K562 (cell line): ENCODE measurements at regions not wholly inside any gene's neighbourhood (a gene's known extent, or its start where the extent isn't known, plus 50 kb on each side); places are given as distances from the start of the nearest gene placed in this dataset.

Source experiments
- ATAC-seq: fragments of 200-7000 bp; cut with Tn5 transposase; 3 replicates; pipeline ENCODE4 v1.9.1; 2020; ENCODE audit warnings: moderate library complexity
- BruUV-seq: library from RNA; stranded (reverse); fragments of 400-500 nt; replicated peaks from 2 replicates; lab custom pipeline; 2021; lab: Mats Ljungman, UMichigan
- CTCF ChIA-PET: fragments of 300-600 bp; formaldehyde crosslinking; extraction: SDS; loops from one replicate; lab custom pipeline; 2021; ENCODE audit warnings: low intra/inter-chr PET ratio; lab: Yijun Ruan, JAX
- POLR2A ChIA-PET: fragments of 300-600, 350-650 bp; sonication (Branson Sonifier 250); formaldehyde crosslinking; extraction: SDS; loops from one replicate; lab custom pipeline; 2021; ENCODE audit warnings: antibody characterized with exemption, inconsistent platforms; lab: Yijun Ruan, JAX
- DNase-seq, 4 experiments: peaks; one replicate each; pipeline versions ENCODE4 v3.0.0 to v3.0.0-alpha.2; 2011 to 2018; ENCODE audit warnings: low spot score in 3 of 4, mixed read lengths in 3 of 4; ENCODE audit errors: extremely low read depth in 1 of 4
- FAIRE-seq: peaks from 2 replicates; lab custom pipeline; 2011; peaks lifted over from hg19 to GRCh38; lab: Jason Lieb, UNC
- H2AFZ ChIP-seq: 2 replicates; pipeline ENCODE4 v1.6.0; 2011; ENCODE audit warnings: low read depth, low read length, control low read depth, inconsistent platforms
- H3K27ac ChIP-seq: fragments of 200-600 bp; 3 replicates; pipeline ENCODE4 v1.8.0; 2011; ENCODE audit warnings: low read depth, mild to moderate bottlenecking, control low read depth, inconsistent platforms, low read length, moderate library complexity, mixed read lengths; ENCODE audit errors: extremely low read depth
- H3K27me3 ChIP-seq, 2 experiments: fragments of 300-600 bp in 1 of 2; 2 replicates in 1 of 2; 3 replicates in 1 of 2; pipeline versions ENCODE4 v1.6.0 to v1.8.0; 2011; ENCODE audit warnings: inconsistent platforms in 2 of 2, low read length in 2 of 2, mild to moderate bottlenecking in 1 of 2, mixed read lengths in 1 of 2, moderate library complexity in 1 of 2; ENCODE audit not compliant: control insufficient read depth in 2 of 2, insufficient read depth in 2 of 2
- H3K36me3 ChIP-seq: fragments of 300-600 bp; 3 replicates; pipeline ENCODE4 v1.8.0; 2011; ENCODE audit warnings: mild to moderate bottlenecking, low read length, inconsistent platforms; ENCODE audit not compliant: control insufficient read depth, insufficient read depth
- H3K4me1 ChIP-seq, 2 experiments: fragments of 200-600 bp in 1 of 2; replicated peaks in 1 of 2; 2 replicates in 1 of 2; 3 replicates in 1 of 2; pipeline versions ENCODE4 v1.5.1 to v1.8.0; 2011; ENCODE audit warnings: inconsistent platforms in 2 of 2, low read length in 2 of 2, mild to moderate bottlenecking in 1 of 2, mixed read lengths in 1 of 2, moderate library complexity in 1 of 2; ENCODE audit not compliant: control insufficient read depth in 2 of 2, insufficient read depth in 2 of 2
- H3K4me2 ChIP-seq: 2 replicates; pipeline ENCODE4 v1.6.1; 2011; ENCODE audit warnings: low read length, control low read depth, inconsistent platforms, mixed read lengths; ENCODE audit not compliant: insufficient read depth
- H3K4me3 ChIP-seq: fragments of 200-600 bp; sonication (generic), shearing (Covaris generic); 2 replicates; pipeline ENCODE4 v1.5.1; 2016; ENCODE audit warnings: control low read depth, inconsistent platforms
- H3K79me2 ChIP-seq: fragments of 200-600 bp; 3 replicates; pipeline ENCODE4 v1.8.0; 2011; ENCODE audit warnings: low read length, inconsistent platforms; ENCODE audit not compliant: control insufficient read depth, insufficient read depth
- H3K9ac ChIP-seq, 2 experiments: 2 replicates each; pipeline versions ENCODE4 v1.6.0 to v1.6.1; 2011; ENCODE audit warnings: low read depth in 2 of 2, low read length in 2 of 2, control low read depth in 1 of 2, inconsistent platforms in 1 of 2, mild to moderate bottlenecking in 1 of 2, mixed read lengths in 1 of 2; ENCODE audit not compliant: insufficient read depth in 1 of 2
- H3K9me1 ChIP-seq: one replicate; pipeline ENCODE4 v1.6.0; 2011; ENCODE audit warnings: inconsistent platforms, mild to moderate bottlenecking, low read length, moderate library complexity; ENCODE audit not compliant: control insufficient read depth, insufficient read depth
- H3K9me3 ChIP-seq: replicated peaks from 2 replicates; pipeline ENCODE4 v1.5.1; 2011; ENCODE audit warnings: low read depth, low read length, inconsistent platforms; ENCODE audit not compliant: control insufficient read depth, insufficient read depth
- H4K20me1 ChIP-seq: replicated peaks from 2 replicates; pipeline ENCODE4 v1.6.1; 2011; ENCODE audit warnings: low read length, inconsistent platforms, mixed read lengths; ENCODE audit not compliant: control insufficient read depth, insufficient read depth
- CBX2 ChIP-seq: fragments of 200-600 bp; sonication (generic); IDR thresholded peaks from one replicate; pipeline ENCODE4 v1.6.1; 2012; ENCODE audit warnings: mild to moderate bottlenecking, low read length, inconsistent platforms; ENCODE audit not compliant: insufficient read depth, poor library complexity, severe bottlenecking
- CBX8 ChIP-seq: fragments of 200-600 bp; sonication (generic); IDR thresholded peaks from 2 replicates; pipeline ENCODE4 v1.6.1; 2012; ENCODE audit warnings: borderline replicate concordance, mixed run types, low read depth, mild to moderate bottlenecking, moderate library complexity, mixed read lengths, low read length, control low read depth, inconsistent platforms; ENCODE audit not compliant: poor library complexity, severe bottlenecking; ENCODE audit errors: extremely low read depth
- CXXC5 ChIP-seq: fragments of 250-450 bp; sonication (Bioruptor Pico); IDR thresholded peaks from 2 replicates; pipeline ENCODE4 v1.8.0; 2022; ENCODE audit warnings: inconsistent platforms, mild to moderate bottlenecking, moderate library complexity
- FIP1L1 ChIP-seq: fragments of 200-400 bp; formaldehyde crosslinking; IDR thresholded peaks from 2 replicates; pipeline ENCODE4 v1.6.1; 2018; ENCODE audit warnings: mild to moderate bottlenecking, low read depth, low read length; ENCODE audit not compliant: poor library complexity, severe bottlenecking
- GATAD2B ChIP-seq: fragments of 450-650 bp; IDR thresholded peaks from 2 replicates; pipeline ENCODE4 v1.6.1; 2017; ENCODE audit warnings: mild to moderate bottlenecking, borderline replicate concordance
- MYC ChIP-seq, 2 experiments: fragments of 250-450 bp in 1 of 2; sonication (Bioruptor Pico) in 1 of 2; IDR thresholded peaks; 2 replicates each; pipeline versions ENCODE4 v1.5.1 to v1.6.1; 2012 to 2021; ENCODE audit warnings: low read depth in 2 of 2, borderline replicate concordance in 1 of 2, improper control_type of control experiment in 1 of 2, low read length in 1 of 2, mild to moderate bottlenecking in 1 of 2, moderate library complexity in 1 of 2
- NCOR1 ChIP-seq: fragments of 450-650 bp; IDR thresholded peaks from 2 replicates; pipeline ENCODE4 v1.6.1; 2016; ENCODE audit warnings: mild to moderate bottlenecking, moderate library complexity
- RBBP5 ChIP-seq: fragments of 200-600 bp; sonication (generic); IDR thresholded peaks from 2 replicates; pipeline ENCODE4 v1.6.1; 2012; ENCODE audit warnings: borderline replicate concordance, mild to moderate bottlenecking, low read length, control low read depth, inconsistent platforms; ENCODE audit not compliant: insufficient read depth, poor library complexity, severe bottlenecking
- TCFL5 ChIP-seq: fragments of 250-450 bp; sonication (Bioruptor Pico); conservative IDR thresholded peaks from 2 replicates; pipeline ENCODE4 v1.6.1; 2021; ENCODE audit warnings: mild to moderate bottlenecking, moderate library complexity, matching md5 sums
- ZC3H4 ChIP-seq: sonication (generic); formaldehyde crosslinking; IDR thresholded peaks from 2 replicates; pipeline ENCODE4 v1.9.0; 2021; ENCODE audit warnings: missing genetic modification reagents, borderline replicate concordance
- WGBS: fragments of 100-300 bp; shearing (Covaris generic); methylation state at CpG from one replicate; pipeline ENCODE4 v1.1.6; 2016; ENCODE audit warnings: low coverage, mixed read lengths; ENCODE audit not compliant: insufficient coverage; ENCODE audit errors: missing lambda C conversion rate; 5-methylcytosine and 5-hydroxymethylcytosine counted together
- in situ Hi-C: fragments of 300-500 bp; cut with MboI; formaldehyde crosslinking; loops from 4 replicates; pipeline ENCODE4 v1.15.0; 2018; ENCODE audit warnings: inconsistent platforms, mixed read lengths
- intact Hi-C: fragments of 100-400 bp; cut with micrococcal nuclease; formaldehyde crosslinking; loops from 2 replicates; pipeline ENCODE4 v1.14.2; 2022
- TF ChIP-seq, protein P1 (sequence below): sonication (generic); formaldehyde crosslinking; IDR thresholded peaks from 2 replicates; pipeline ENCODE4 v1.8.1; 2023; ENCODE audit warnings: missing genetic modification reagents, mild to moderate bottlenecking, borderline replicate concordance
- TF ChIP-seq, protein P2 (sequence below): fragments of 200-800 bp; sonication (Bioruptor generic); IDR thresholded peaks from 2 replicates; pipeline ENCODE4 v1.6.1; 2017; ENCODE audit warnings: missing genetic modification characterization, missing compliant biosample characterization

DNA sequence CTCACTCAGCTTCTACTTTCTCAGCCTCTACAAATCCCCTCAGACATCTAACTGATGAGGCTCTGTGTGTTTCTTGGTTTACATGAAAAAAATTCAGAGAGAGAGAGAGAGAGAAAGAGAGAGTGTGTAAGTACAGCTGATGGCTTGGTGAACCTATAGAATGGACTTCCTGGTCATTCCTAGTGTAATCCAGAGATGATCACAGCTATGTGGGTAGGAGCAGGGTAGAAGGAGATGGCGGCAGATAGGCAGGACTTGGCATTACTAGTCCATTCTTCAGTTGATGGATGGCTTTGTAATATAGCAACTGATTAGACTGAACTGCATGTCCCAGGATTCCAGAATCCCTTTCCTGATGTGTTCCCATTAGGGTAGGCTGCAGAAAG lies 429.3 kb upstream of the CLINT1 start (continued):
- TF ChIP-seq ZC3H4 (CRISPR knock-in tag) = no peak

DNA sequence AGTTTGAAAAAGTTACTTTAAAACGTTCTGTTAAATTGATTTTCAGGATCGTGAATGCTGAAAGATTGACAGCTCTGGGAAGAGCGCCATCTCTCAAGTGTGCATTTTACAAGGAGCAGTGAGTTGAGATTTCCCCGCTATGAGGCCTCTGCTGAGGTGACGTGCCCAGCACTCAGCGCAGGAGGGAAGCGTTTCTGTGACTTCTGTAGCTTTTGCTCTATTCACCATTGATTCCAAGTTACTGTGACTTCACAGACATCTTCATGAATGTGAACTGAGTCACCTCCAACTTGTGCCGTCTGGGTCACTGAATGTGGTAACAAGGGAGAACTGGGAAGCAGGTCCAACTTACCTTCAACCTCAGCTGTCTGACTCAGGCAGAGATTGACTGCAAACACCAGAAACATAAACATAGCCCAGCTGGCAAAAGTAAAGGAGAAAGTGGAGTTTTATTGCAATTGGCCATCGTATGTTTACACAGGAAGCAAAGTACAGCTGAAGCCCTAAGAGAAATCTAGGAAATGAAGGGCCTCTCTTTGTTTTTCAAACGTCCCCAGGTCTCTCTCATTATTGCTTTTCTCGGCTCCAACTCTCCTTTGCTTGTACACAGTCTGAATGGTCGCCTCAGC lies 428.8 kb upstream of the CLINT1 start:
- ChIA-PET CTCF (no interaction called here), POLR2A (no interaction called here)
- 0% methylated on average over 12 of the region's 12 CpGs for WGBS
- no peaks in the 10 kb centered on the region for H3K4me1 ChIP-seq
- BruUV-seq = no TSS peak
- intact Hi-C loops = no loop called here
- no peaks in the 10 kb centered on the region for H3K36me3 ChIP-seq
- no peaks in the 10 kb centered on the region for H3K9me3 ChIP-seq
- H3K9me1 ChIP-seq = no peaks in the 10 kb centered on the region
- FAIRE-seq (no peak), DNase-seq (no peak), ATAC-seq (no peak)
- no peak overlapping the region for H3K9ac ChIP-seq
- H3K79me2 ChIP-seq = no peaks in the 10 kb centered on the region
- no peak overlapping the region for H3K4me3 ChIP-seq
- no peaks in the 10 kb centered on the region for H3K27me3 ChIP-seq
- in situ Hi-C loops = no loop called here
- H3K27ac ChIP-seq = no peak overlapping the region
- H3K4me2 ChIP-seq = no peak overlapping the region
- no peaks in the 10 kb centered on the region for H4K20me1 ChIP-seq
- no peak overlapping the region for H2AFZ ChIP-seq
- TF ChIP-seq NCOR1 = no peak
- TF ChIP-seq MYC (IDR thresholded peaks at IDR 0.05; ENCODE audit: low read depth, low read length) = no peak
- no peak for TF ChIP-seq MYC (CRISPR knock-in tag; IDR thresholded peaks at IDR 0.05; ENCODE audit: borderline replicate concordance, low read depth)
- TF ChIP-seq RBBP5 = no peak
- no peak for TF ChIP-seq CBX2
- TF ChIP-seq, protein P1, sequence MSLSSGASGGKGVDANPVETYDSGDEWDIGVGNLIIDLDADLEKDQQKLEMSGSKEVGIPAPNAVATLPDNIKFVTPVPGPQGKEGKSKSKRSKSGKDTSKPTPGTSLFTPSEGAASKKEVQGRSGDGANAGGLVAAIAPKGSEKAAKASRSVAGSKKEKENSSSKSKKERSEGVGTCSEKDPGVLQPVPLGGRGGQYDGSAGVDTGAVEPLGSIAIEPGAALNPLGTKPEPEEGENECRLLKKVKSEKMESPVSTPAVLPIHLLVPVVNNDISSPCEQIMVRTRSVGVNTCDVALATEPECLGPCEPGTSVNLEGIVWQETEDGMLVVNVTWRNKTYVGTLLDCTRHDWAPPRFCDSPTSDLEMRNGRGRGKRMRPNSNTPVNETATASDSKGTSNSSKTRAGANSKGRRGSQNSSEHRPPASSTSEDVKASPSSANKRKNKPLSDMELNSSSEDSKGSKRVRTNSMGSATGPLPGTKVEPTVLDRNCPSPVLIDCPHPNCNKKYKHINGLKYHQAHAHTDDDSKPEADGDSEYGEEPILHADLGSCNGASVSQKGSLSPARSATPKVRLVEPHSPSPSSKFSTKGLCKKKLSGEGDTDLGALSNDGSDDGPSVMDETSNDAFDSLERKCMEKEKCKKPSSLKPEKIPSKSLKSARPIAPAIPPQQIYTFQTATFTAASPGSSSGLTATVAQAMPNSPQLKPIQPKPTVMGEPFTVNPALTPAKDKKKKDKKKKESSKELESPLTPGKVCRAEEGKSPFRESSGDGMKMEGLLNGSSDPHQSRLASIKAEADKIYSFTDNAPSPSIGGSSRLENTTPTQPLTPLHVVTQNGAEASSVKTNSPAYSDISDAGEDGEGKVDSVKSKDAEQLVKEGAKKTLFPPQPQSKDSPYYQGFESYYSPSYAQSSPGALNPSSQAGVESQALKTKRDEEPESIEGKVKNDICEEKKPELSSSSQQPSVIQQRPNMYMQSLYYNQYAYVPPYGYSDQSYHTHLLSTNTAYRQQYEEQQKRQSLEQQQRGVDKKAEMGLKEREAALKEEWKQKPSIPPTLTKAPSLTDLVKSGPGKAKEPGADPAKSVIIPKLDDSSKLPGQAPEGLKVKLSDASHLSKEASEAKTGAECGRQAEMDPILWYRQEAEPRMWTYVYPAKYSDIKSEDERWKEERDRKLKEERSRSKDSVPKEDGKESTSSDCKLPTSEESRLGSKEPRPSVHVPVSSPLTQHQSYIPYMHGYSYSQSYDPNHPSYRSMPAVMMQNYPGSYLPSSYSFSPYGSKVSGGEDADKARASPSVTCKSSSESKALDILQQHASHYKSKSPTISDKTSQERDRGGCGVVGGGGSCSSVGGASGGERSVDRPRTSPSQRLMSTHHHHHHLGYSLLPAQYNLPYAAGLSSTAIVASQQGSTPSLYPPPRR (CRISPR knock-in tag) = no peak
- TF ChIP-seq CBX8 = no peak
- no peak for TF ChIP-seq TCFL5 (CRISPR knock-in tag)
- TF ChIP-seq FIP1L1 = no peak
- TF ChIP-seq CXXC5 (CRISPR knock-in tag) = no peak
- TF ChIP-seq, protein P2, sequence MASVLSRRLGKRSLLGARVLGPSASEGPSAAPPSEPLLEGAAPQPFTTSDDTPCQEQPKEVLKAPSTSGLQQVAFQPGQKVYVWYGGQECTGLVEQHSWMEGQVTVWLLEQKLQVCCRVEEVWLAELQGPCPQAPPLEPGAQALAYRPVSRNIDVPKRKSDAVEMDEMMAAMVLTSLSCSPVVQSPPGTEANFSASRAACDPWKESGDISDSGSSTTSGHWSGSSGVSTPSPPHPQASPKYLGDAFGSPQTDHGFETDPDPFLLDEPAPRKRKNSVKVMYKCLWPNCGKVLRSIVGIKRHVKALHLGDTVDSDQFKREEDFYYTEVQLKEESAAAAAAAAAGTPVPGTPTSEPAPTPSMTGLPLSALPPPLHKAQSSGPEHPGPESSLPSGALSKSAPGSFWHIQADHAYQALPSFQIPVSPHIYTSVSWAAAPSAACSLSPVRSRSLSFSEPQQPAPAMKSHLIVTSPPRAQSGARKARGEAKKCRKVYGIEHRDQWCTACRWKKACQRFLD = no peak
- TF ChIP-seq GATAD2B = no peak
